Activated T-helper 17 cell treated with anti-CD3 and anti-CD28 coated beads, Interleukin-2, amount 50 U/mL, for 72 hours (primary cell): ENCODE measurements at regions not wholly inside any gene's neighbourhood (a gene's known extent, or its start where the extent isn't known, plus 50 kb on each side); places are given as distances from the start of the nearest gene placed in this dataset.
"Not testable (repeated sequence)": the region's sequence is repeated elsewhere in the genome, so short reads cannot be mapped to it uniquely, and the experiment has no call there.

Experiments
- ATAC-seq: fragments of 150-1000 bp; cut with Tn5 transposase; replicated peaks from 2 replicates; pipeline ENCODE4 v1.10.0; 2021; ENCODE audit warnings: mild to moderate bottlenecking, moderate library complexity
- H3K27ac Mint-ChIP-seq: one replicate; pipeline ENCODE4 v1.8.0; 2022; ENCODE audit warnings: mixed read lengths
- H3K27me3 Mint-ChIP-seq: one replicate; pipeline ENCODE4 v1.8.0; 2022; ENCODE audit warnings: mixed read lengths
- H3K36me3 Mint-ChIP-seq: one replicate; pipeline ENCODE4 v1.8.0; 2022; ENCODE audit warnings: low read depth, mild to moderate bottlenecking, mixed read lengths
- H3K4me1 Mint-ChIP-seq: one replicate; pipeline ENCODE4 v1.8.0; 2022; ENCODE audit warnings: mixed read lengths
- H3K4me3 Mint-ChIP-seq: one replicate; pipeline ENCODE4 v1.8.0; 2022; ENCODE audit warnings: mild to moderate bottlenecking, mixed read lengths
- H3K9me3 Mint-ChIP-seq: one replicate; pipeline ENCODE4 v1.8.0; 2022; ENCODE audit warnings: mixed read lengths

GRCh38 chr1:22196041-22196440 is 53.1 kb upstream of the WNT4 start:
- Mint-ChIP-seq H3K27ac (no peak overlapping the region), H3K27me3 (peaks cover 11% of the 10 kb centered on the region), H3K9me3 (no peaks in the 10 kb centered on the region), H3K4me3 (no peak overlapping the region), H3K36me3 (no peaks in the 10 kb centered on the region), H3K4me1 (no peaks in the 10 kb centered on the region)
- no peak for ATAC-seq

GRCh38 chr1:22196641-22197040 is 53.7 kb upstream of the WNT4 start:
- Mint-ChIP-seq H3K4me3 (no peak overlapping the region), H3K36me3 (no peaks in the 10 kb centered on the region), H3K27me3 (peaks cover 11% of the 10 kb centered on the region), H3K9me3 (no peaks in the 10 kb centered on the region), H3K27ac (no peak overlapping the region), H3K4me1 (no peaks in the 10 kb centered on the region)
- ATAC-seq, result no peak

GRCh38 chr1:22197644-22198043 is 54.7 kb upstream of the WNT4 start:
- no peak for ATAC-seq
- H3K4me3 Mint-ChIP-seq, result no peak overlapping the region
- no peaks in the 10 kb centered on the region for H3K4me1 Mint-ChIP-seq
- no peaks in the 10 kb centered on the region for H3K9me3 Mint-ChIP-seq
- H3K27ac Mint-ChIP-seq, result no peak overlapping the region
- peaks cover 11% of the 10 kb centered on the region for H3K27me3 Mint-ChIP-seq
- no peaks in the 10 kb centered on the region for H3K36me3 Mint-ChIP-seq

- no peaks in the 10 kb centered on the region for H3K4me1 Mint-ChIP-seq
- H3K27ac Mint-ChIP-seq, result no peak overlapping the region
- H3K27me3 Mint-ChIP-seq, result peaks cover 31% of the 10 kb centered on the region
- H3K4me3 Mint-ChIP-seq, result no peak overlapping the region
- no peaks in the 10 kb centered on the region for H3K9me3 Mint-ChIP-seq
- ATAC-seq, result no peak
- H3K36me3 Mint-ChIP-seq, result no peaks in the 10 kb centered on the region
Observed at GRCh38 chr1:22201023-22201422, 58.1 kb upstream of the WNT4 start.

- no peaks in the 10 kb centered on the region for H3K4me1 Mint-ChIP-seq
- H3K4me3 Mint-ChIP-seq, result no peak overlapping the region
- no peaks in the 10 kb centered on the region for H3K36me3 Mint-ChIP-seq
- no peak overlapping the region for H3K27ac Mint-ChIP-seq
- H3K9me3 Mint-ChIP-seq, result no peaks in the 10 kb centered on the region
- no peak for ATAC-seq
- H3K27me3 Mint-ChIP-seq, result peaks cover 43% of the 10 kb centered on the region
Observed at GRCh38 chr1:22203335-22203734, 60.4 kb upstream of the WNT4 start.

- Mint-ChIP-seq H3K36me3 (no peaks in the 10 kb centered on the region), H3K4me3 (no peak overlapping the region), H3K27ac (no peak overlapping the region), H3K27me3 (peaks cover 42% of the 10 kb centered on the region), H3K4me1 (no peaks in the 10 kb centered on the region), H3K9me3 (no peaks in the 10 kb centered on the region)
- ATAC-seq, result no peak
Observed at GRCh38 chr1:22204057-22204840, 61.4 kb upstream of the WNT4 start.

GRCh38 chr1:22204989-22205913 is 62.4 kb upstream of the WNT4 start:
- ATAC-seq, result no peak
- Mint-ChIP-seq H3K4me1 (no peaks in the 10 kb centered on the region), H3K4me3 (no peak overlapping the region), H3K36me3 (no peaks in the 10 kb centered on the region), H3K27ac (no peak overlapping the region), H3K9me3 (no peaks in the 10 kb centered on the region), H3K27me3 (peaks cover 45% of the 10 kb centered on the region)

- Mint-ChIP-seq H3K36me3 (no peaks in the 10 kb centered on the region), H3K27me3 (peaks cover 52% of the 10 kb centered on the region), H3K27ac (no peak overlapping the region), H3K9me3 (no peaks in the 10 kb centered on the region), H3K4me3 (no peak overlapping the region), H3K4me1 (no peaks in the 10 kb centered on the region)
- no peak for ATAC-seq
Observed at GRCh38 chr1:22206551-22207125, 63.7 kb upstream of the WNT4 start.

- H3K27me3 Mint-ChIP-seq, result peaks cover 60% of the 10 kb centered on the region
- H3K9me3 Mint-ChIP-seq, result no peaks in the 10 kb centered on the region
- no peak overlapping the region for H3K4me3 Mint-ChIP-seq
Observed at GRCh38 chr1:22207511-22208267, 64.8 kb upstream of the WNT4 start.

GRCh38 chr1:22208268-22208972 is 65.5 kb upstream of the WNT4 start:
- H3K36me3 Mint-ChIP-seq, result no peaks in the 10 kb centered on the region
- ATAC-seq, result no peak
- H3K27me3 Mint-ChIP-seq, result peaks cover 61% of the 10 kb centered on the region
- no peaks in the 10 kb centered on the region for H3K4me1 Mint-ChIP-seq
- no peak overlapping the region for H3K27ac Mint-ChIP-seq
- no peak overlapping the region for H3K4me3 Mint-ChIP-seq
- no peaks in the 10 kb centered on the region for H3K9me3 Mint-ChIP-seq

More at GRCh38 chr1:22207511-22208267, 64.8 kb upstream of the WNT4 start:
- Mint-ChIP-seq H3K36me3 (no peaks in the 10 kb centered on the region), H3K27ac (no peak overlapping the region), H3K4me1 (no peaks in the 10 kb centered on the region)
- ATAC-seq, result no peak

- ATAC-seq, result no peak
- Mint-ChIP-seq H3K27ac (no peak overlapping the region), H3K4me3 (no peak overlapping the region), H3K4me1 (no peaks in the 10 kb centered on the region), H3K27me3 (peaks cover 58% of the 10 kb centered on the region), H3K36me3 (no peaks in the 10 kb centered on the region), H3K9me3 (no peaks in the 10 kb centered on the region)
Observed at GRCh38 chr1:22208973-22209378, 66.1 kb upstream of the WNT4 start.

- Mint-ChIP-seq H3K27me3 (peaks cover 57% of the 10 kb centered on the region), H3K4me1 (no peaks in the 10 kb centered on the region), H3K36me3 (no peaks in the 10 kb centered on the region), H3K27ac (no peak overlapping the region), H3K9me3 (no peaks in the 10 kb centered on the region), H3K4me3 (no peak overlapping the region)
- no peak for ATAC-seq
Observed at GRCh38 chr1:22210176-22210575, 67.3 kb upstream of the WNT4 start.

- Mint-ChIP-seq H3K9me3 (no peaks in the 10 kb centered on the region), H3K4me1 (no peaks in the 10 kb centered on the region), H3K4me3 (no peak overlapping the region), H3K27ac (no peak overlapping the region), H3K27me3 (peaks cover 53% of the 10 kb centered on the region), H3K36me3 (no peaks in the 10 kb centered on the region)
- ATAC-seq, result no peak
Observed at GRCh38 chr1:22210636-22211035, 67.7 kb upstream of the WNT4 start.

GRCh38 chr1:22211459-22211858 is 68.6 kb upstream of the WNT4 start:
- H3K4me3 Mint-ChIP-seq, H3K36me3 Mint-ChIP-seq, ATAC-seq, H3K4me1 Mint-ChIP-seq, H3K27ac Mint-ChIP-seq, H3K9me3 Mint-ChIP-seq: not testable (repeated sequence)
- H3K27me3 Mint-ChIP-seq, result peaks cover 53% of the 10 kb centered on the region
